ENCODE measurements at regions not wholly inside any gene's neighbourhood (a gene's known extent, or its start where the extent isn't known, plus 50 kb on each side); places are given as distances from the start of the nearest gene placed in this dataset.

DNA sequence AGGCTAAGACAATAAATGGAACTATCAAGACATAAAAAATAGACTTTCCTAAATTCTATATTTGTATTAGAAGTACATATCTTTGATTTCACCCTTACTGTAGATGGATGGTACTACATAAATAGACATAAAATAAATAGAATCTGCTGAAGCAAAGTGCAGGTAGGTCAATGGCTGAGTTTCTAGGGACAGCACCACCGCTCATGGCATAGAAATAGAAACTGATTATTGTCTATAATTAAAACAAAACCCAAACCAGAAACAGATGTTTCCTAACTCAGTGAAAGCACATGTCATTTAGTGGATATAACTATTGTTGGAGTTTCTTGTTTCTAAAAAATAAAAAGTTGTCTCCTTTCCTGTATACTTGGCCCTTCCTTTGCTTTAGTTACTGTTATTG, 387.3 kb upstream of the ADGRL3 start:
- no peak for TF ChIP-seq POLR2A (IDR thresholded peaks at IDR 0.05)
- TF ChIP-seq, protein P1, sequence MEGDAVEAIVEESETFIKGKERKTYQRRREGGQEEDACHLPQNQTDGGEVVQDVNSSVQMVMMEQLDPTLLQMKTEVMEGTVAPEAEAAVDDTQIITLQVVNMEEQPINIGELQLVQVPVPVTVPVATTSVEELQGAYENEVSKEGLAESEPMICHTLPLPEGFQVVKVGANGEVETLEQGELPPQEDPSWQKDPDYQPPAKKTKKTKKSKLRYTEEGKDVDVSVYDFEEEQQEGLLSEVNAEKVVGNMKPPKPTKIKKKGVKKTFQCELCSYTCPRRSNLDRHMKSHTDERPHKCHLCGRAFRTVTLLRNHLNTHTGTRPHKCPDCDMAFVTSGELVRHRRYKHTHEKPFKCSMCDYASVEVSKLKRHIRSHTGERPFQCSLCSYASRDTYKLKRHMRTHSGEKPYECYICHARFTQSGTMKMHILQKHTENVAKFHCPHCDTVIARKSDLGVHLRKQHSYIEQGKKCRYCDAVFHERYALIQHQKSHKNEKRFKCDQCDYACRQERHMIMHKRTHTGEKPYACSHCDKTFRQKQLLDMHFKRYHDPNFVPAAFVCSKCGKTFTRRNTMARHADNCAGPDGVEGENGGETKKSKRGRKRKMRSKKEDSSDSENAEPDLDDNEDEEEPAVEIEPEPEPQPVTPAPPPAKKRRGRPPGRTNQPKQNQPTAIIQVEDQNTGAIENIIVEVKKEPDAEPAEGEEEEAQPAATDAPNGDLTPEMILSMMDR (IDR thresholded peaks at IDR 0.05) = no peak
- H3K27me3 ChIP-seq = no peaks in the 10 kb centered on the region
- no peaks in the 10 kb centered on the region for H3K9me3 ChIP-seq
- H3K36me3 ChIP-seq (ENCODE audit: low read depth, missing control alignments) = no peaks in the 10 kb centered on the region
- DNase-seq = no peak
- no peak overlapping the region for H3K27ac ChIP-seq
- no peaks in the 10 kb centered on the region for H3K4me1 ChIP-seq
- H3K4me3 ChIP-seq = no peak overlapping the region
- intact Hi-C loops (cut with DNase I; ENCODE audit: low total_unique reads) = no loop called here
- 55 to 77% methylated on average over 1 of the region's 1 CpG for WGBS, 2 donors

DNA sequence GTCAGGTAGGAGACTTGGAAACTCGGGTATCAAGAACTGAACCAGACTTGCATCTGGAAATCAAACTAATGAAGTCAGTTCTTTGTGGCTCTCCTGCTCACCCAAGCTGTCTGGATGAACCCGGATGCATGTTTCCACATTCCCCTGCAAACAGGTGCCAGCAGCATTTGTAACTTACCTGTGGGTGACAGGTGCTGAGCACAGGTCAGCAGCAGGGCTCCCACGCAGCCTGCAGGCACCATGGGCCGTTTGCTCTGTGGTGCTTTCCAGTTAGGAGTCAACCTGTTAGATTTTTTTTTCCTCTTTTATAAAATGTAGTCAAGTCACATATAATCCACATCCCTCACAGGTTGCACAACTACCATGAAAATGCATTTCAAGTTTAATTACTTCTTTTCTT, 385.6 kb upstream of the ADGRL3 start:
- H3K9me3 ChIP-seq = no peaks in the 10 kb centered on the region
- TF ChIP-seq POLR2A (IDR thresholded peaks at IDR 0.05) = no peak
- TF ChIP-seq, protein P1 (IDR thresholded peaks at IDR 0.05) = no peak
- no peaks in the 10 kb centered on the region for H3K36me3 ChIP-seq (ENCODE audit: low read depth, missing control alignments)
- H3K4me1 ChIP-seq = no peaks in the 10 kb centered on the region
- intact Hi-C loops (cut with DNase I; ENCODE audit: low total_unique reads) = no loop called here
- 93 to 94% methylated on average over 4 of the region's 4 CpGs for WGBS, 2 donors
- H3K4me3 ChIP-seq = no peak overlapping the region
- H3K27ac ChIP-seq = no peak overlapping the region
- no peaks in the 10 kb centered on the region for H3K27me3 ChIP-seq
- no peak for DNase-seq

GRCh38 chr4:60817609-60818008, 382.5 kb upstream of the ADGRL3 start:
- DNase-seq = no peak
- TF ChIP-seq, protein P1 (IDR thresholded peaks at IDR 0.05) = no peak
- no peak for TF ChIP-seq POLR2A (IDR thresholded peaks at IDR 0.05)
- 94 to 95% methylated on average over 1 of the region's 1 CpG for WGBS, 2 donors
- Histone ChIP-seq H3K27me3 (no peaks in the 10 kb centered on the region), H3K36me3 (ENCODE audit: low read depth, missing control alignments) (no peaks in the 10 kb centered on the region), H3K27ac (no peak overlapping the region), H3K4me1 (no peaks in the 10 kb centered on the region), H3K9me3 (no peaks in the 10 kb centered on the region), H3K4me3 (no peak overlapping the region)
- intact Hi-C loops (cut with DNase I; ENCODE audit: low total_unique reads) = no loop called here

DNA sequence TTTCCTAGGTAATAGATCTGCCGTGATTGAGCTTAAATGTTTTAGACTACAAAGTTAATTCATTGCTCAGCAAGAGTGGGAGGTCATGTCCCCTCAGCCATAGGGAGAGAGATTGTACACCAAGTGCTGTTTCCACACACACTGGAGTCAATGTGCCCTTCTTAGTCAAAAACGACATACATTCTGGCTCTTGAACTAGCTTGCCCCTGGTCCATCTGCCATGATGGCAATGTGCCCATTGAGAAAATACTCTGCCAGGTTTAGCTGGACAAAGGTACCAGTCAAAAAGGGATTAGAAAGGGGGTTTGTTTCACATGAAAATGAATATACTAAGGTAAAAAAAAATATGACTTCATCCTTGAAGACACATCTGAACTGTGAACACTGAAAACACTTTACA, 377.1 kb upstream of the ADGRL3 start:
- TF ChIP-seq, protein P1 (IDR thresholded peaks at IDR 0.05) = no peak
- TF ChIP-seq POLR2A (IDR thresholded peaks at IDR 0.05) = no peak
- Histone ChIP-seq H3K36me3 (ENCODE audit: low read depth, missing control alignments) (no peaks in the 10 kb centered on the region), H3K4me1 (no peaks in the 10 kb centered on the region), H3K27ac (no peak overlapping the region), H3K9me3 (no peaks in the 10 kb centered on the region), H3K4me3 (no peak overlapping the region), H3K27me3 (no peaks in the 10 kb centered on the region)
- no peak for DNase-seq
- intact Hi-C loops (cut with DNase I; ENCODE audit: low total_unique reads) = no loop called here
- 64 to 75% methylated on average over 2 of the region's 2 CpGs for WGBS, 2 donors

DNA sequence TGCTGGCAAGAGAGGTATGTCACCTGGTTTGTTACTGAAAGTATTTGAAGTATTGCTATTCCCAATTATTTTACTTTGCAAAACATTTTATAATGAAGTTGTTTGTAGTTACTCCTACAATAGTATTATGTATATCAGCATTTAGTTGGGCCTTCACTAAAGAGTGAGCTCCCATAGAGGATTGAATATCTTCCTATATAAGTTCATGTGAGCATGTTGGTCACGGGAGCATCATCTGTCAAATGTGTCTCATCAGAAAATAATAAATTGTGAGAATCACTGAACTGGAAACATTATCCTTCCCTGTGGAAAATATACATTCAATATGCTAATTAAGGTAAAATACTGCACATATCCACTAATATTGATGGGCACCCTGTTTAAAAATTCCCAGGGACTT, 360.1 kb upstream of the ADGRL3 start:
- H3K9me3 ChIP-seq = no peaks in the 10 kb centered on the region

More for the DNA sequence above, 360.1 kb upstream of the ADGRL3 start:
- WGBS, 2 donors = 80 to 88% methylated on average over 1 of the region's 1 CpG
- Histone ChIP-seq H3K36me3 (ENCODE audit: low read depth, missing control alignments) (no peaks in the 10 kb centered on the region), H3K4me3 (no peak overlapping the region), H3K27ac (no peak overlapping the region), H3K4me1 (no peaks in the 10 kb centered on the region), H3K27me3 (no peaks in the 10 kb centered on the region)
- no peak for TF ChIP-seq POLR2A (IDR thresholded peaks at IDR 0.05)
- TF ChIP-seq, protein P1 (IDR thresholded peaks at IDR 0.05) = no peak
- intact Hi-C loops (cut with DNase I; ENCODE audit: low total_unique reads) = no loop called here
- DNase-seq = no peak

Data from testis (tissue), 2 donors.